SKM-1 treated with dmso at 0.1 percent for 144 hours (cell line): ENCODE measurements at regions not wholly inside any gene's neighbourhood (a gene's known extent, or its start where the extent isn't known, plus 50 kb on each side); places are given as distances from the start of the nearest gene placed in this dataset.
"Not testable (repeated sequence)": the region's sequence is repeated elsewhere in the genome, so short reads cannot be mapped to it uniquely, and the experiment has no call there.

Source experiments
- DNase-seq: peaks from one replicate; lab custom pipeline; 2025; ENCODE audit not compliant: unreplicated experiment; lab: John Stamatoyannopoulos, UW

- not testable (repeated sequence) for DNase-seq
Observed at GRCh38 chr7:97928844-97929243, 56.6 kb upstream of the ASNS start.

- DNase-seq = peak; percentile 13
Observed at GRCh38 chr7:97927790-97928748, 55.9 kb upstream of the ASNS start.
